Middle frontal gyrus (tissue), 1 donor: ENCODE measurements at regions not wholly inside any gene's neighbourhood (a gene's known extent, or its start where the extent isn't known, plus 50 kb on each side); places are given as distances from the start of the nearest gene placed in this dataset.
"Not testable (repeated sequence)": the region's sequence is repeated elsewhere in the genome, so short reads cannot be mapped to it uniquely, and the experiment has no call there.

Experiments
- DNase-seq: peaks from one replicate; pipeline ENCODE4 v3.0.0-alpha.2; 2015; ENCODE audit warnings: low spot score; ENCODE audit errors: extremely low spot score

GRCh38 chr5:126115059-126115629, 308.1 kb upstream of the GRAMD2B start:
- no peak for DNase-seq

DNA sequence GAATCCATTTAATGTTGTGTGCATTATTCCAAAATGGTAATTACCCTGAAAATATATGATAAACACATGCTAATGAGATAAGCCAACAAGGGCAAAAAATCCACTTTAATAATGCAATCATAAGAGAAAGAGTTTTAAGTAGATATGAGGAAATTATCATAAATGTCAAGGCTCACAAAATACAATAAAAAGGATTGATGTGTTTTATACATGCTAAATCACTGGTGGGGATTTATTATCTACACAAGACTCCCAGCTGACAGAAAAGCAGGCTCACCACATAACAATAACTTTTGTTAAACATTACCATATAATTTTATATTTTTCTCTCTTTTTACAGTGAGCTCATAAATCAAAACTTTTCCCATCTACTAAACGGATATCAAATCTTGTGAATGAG, 306.2 kb upstream of the GRAMD2B start:
- DNase-seq: no peak

- no peak for DNase-seq
Observed at GRCh38 chr5:126119887-126120442, 303.2 kb upstream of the GRAMD2B start.

DNA sequence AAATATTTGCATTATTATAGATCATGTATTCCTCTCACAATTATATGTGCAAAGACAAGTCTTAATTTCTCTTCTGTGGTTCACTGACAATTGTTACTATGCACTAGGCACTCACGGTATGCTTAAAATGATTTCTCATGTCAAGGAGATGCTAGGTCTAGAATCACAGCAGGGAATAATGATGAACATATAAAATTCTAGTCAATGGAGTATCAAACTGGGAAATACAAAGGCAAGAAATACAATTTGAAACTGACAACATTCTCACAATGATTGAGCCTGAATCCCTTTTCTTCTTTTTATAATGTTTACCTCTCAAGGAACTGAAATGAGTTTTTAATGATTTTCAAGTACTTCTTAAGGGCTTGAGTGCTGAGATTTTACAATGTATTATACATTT, 302.3 kb upstream of the GRAMD2B start:
- DNase-seq: no peak

- DNase-seq: no peak
Observed at GRCh38 chr5:126122942-126123341, 300.3 kb upstream of the GRAMD2B start.

DNA sequence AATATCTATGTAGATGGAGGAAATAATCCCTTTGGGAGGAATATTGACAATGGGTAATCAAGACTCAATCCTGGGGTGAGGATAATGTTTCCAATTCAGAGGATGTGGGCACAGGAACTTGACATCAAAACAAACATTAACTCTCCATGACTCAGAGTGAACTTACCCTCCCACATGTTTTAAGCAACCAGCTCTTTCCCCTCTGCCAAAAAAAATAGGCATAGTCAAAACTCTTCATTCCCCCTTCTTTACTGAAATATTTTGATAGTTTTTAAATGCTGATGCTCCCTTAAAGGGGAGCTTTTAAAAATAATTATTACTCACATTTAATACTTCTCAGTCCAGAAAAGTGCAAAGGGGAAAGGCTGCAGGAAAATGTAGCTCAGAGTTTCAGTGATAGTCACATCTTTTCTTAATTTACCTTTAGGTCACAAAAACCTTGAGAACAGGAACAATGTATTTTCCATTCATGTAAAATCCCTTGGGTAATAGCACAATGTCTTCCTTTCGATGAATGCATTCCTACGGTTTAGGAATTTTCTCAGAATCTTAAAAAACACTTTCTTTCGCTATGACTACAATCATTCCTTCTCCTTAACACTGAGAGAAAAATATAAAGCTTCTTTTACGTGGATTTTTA, 298.4 kb upstream of the GRAMD2B start:
- DNase-seq: no peak

GRCh38 chr5:126125407-126125806, 297.8 kb upstream of the GRAMD2B start:
- no peak for DNase-seq

DNA sequence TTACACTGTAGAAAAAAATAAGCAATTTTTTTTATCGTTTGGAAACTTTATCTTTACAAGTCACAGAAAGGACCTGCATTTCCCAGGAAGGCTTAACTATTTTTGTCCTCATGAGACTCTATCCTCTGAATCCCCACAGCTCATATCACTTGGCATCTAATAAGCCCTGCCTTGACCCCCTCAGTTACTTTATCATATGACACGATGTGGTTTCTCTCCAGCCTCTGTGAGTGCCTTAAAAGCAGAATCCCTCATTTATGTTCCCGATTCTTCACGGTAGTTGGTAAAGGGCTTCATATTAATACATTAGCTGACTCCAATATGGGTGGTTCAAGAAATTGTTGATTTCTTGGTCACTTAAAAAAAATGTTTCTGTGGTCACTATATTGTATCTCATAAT, 296.6 kb upstream of the GRAMD2B start:
- DNase-seq: no peak

DNA sequence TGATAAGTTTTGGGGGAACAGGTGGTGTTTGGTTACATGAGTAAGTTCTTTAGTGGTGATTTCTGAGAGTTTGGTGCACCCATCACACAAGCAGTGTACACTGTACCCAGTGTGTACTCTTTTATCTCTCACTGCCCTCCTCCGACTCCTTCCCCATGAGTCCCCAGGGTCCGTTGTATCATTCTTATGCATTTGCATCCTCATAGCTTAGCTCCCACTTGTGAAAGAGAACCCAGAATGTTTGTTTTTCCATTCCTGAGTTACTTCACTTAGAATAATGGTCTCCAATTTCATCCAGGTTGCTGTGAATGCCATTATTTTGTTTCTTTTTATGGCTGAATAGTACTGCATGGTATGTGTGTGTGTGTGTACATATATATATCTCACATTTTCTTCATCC, 295.8 kb upstream of the GRAMD2B start:
- not testable (repeated sequence) for DNase-seq

GRCh38 chr5:126129431-126129830, 293.8 kb upstream of the GRAMD2B start:
- DNase-seq: no peak

- DNase-seq: no peak
Observed at GRCh38 chr5:126133424-126133823, 289.8 kb upstream of the GRAMD2B start.

DNA sequence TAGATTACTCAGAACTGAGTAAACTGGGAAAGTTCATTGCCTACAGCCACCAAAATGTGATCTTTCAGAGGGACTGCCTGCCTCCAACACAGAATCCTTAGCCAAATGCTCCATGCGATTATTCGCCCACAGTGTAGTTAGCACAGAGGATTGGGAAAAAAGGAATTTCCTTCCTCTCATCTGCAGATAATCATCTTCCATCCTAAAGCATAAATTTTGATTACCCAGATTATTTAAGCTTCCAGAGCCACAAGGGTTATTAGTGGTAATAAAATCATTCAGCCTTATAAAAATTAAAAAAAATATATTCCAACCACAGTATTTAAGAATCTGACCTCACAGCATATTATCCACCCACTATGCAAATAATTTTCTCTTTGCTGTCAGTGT, 285.3 kb upstream of the GRAMD2B start:
- no peak for DNase-seq

GRCh38 chr5:126138281-126138931, 284.8 kb upstream of the GRAMD2B start:
- no peak for DNase-seq

GRCh38 chr5:126139086-126139485, 284.1 kb upstream of the GRAMD2B start:
- DNase-seq: no peak

GRCh38 chr5:126139773-126140172, 283.4 kb upstream of the GRAMD2B start:
- DNase-seq: no peak

- no peak for DNase-seq
Observed at GRCh38 chr5:126143622-126144021, 279.6 kb upstream of the GRAMD2B start.

- not testable (repeated sequence) for DNase-seq
Observed at GRCh38 chr5:126150319-126150718, 272.9 kb upstream of the GRAMD2B start.

DNA sequence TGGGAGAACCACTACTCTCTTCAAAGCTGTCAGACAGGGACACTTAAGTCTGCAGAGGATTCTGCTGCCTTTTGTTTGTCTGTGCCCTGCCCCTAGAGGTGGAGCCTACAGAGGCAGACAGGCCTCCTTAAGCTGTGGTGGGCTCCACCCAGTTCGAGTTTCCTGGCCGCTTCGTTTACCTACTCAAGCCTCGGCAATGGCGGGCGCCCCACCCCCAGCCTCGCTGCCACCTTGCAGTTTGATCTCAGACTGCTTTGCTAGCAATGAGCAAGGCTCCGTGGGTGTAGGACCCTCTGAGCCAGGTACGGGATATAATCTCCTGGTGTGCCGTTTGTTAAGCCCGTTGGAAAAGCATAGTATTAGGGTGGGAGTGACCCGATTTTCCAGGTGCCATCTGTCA, 267.9 kb upstream of the GRAMD2B start:
- not testable (repeated sequence) for DNase-seq

- DNase-seq: no peak
Observed at GRCh38 chr5:126166368-126166767, 256.8 kb upstream of the GRAMD2B start.

GRCh38 chr5:126168785-126169184, 254.4 kb upstream of the GRAMD2B start:
- DNase-seq: no peak

- DNase-seq: no peak
Observed at GRCh38 chr5:126171916-126172315, 251.3 kb upstream of the GRAMD2B start.

- DNase-seq: no peak
Observed at GRCh38 chr5:126172812-126173211, 250.4 kb upstream of the GRAMD2B start.

- DNase-seq: no peak
Observed at GRCh38 chr5:126178521-126178920, 244.7 kb upstream of the GRAMD2B start.
